ENCODE measurements at regions not wholly inside any gene's neighbourhood (a gene's known extent, or its start where the extent isn't known, plus 50 kb on each side); places are given as distances from the start of the nearest gene placed in this dataset.

DNA sequence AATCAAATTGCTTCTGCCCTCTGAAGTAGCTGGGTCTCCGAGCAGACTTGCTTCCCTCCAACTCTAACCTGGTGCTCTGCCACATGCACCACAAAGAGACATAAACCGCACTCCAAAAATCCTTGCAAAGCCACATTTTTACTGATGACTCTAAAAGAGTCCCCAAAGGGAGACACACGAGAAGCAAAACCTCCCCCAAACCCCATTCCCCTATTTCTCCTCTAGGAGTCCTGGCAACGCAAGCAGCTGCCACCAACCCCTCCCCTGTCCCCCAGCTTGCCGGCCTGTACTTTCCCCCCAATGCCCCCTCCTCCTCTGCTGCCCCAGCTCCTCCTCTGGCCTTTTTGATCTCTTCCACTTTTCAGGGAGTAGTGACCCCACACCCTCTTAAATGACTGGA lies 180.1 kb upstream of the ARID1B start:
- Histone ChIP-seq H3K9ac (no peak overlapping the region), H3K79me2 (no peaks in the 10 kb centered on the region), H3K27me3 (ENCODE audit: control insufficient read depth, insufficient read depth, low read length) (no peaks in the 10 kb centered on the region), H3K4me1 (peaks cover 11% of the 10 kb centered on the region), H3K36me3 (ENCODE audit: control insufficient read depth, insufficient read depth, low read length) (no peaks in the 10 kb centered on the region), H3K4me2 (ENCODE audit: low read length) (no peak overlapping the region), H3K4me3 (ENCODE audit: low read depth, low read length) (no peak overlapping the region), H3K9me3 (ENCODE audit: control insufficient read depth, low read length) (no peaks in the 10 kb centered on the region), H3K27ac (no peak overlapping the region), H2AFZ (no peak overlapping the region)
- TF ChIP-seq, protein P1, sequence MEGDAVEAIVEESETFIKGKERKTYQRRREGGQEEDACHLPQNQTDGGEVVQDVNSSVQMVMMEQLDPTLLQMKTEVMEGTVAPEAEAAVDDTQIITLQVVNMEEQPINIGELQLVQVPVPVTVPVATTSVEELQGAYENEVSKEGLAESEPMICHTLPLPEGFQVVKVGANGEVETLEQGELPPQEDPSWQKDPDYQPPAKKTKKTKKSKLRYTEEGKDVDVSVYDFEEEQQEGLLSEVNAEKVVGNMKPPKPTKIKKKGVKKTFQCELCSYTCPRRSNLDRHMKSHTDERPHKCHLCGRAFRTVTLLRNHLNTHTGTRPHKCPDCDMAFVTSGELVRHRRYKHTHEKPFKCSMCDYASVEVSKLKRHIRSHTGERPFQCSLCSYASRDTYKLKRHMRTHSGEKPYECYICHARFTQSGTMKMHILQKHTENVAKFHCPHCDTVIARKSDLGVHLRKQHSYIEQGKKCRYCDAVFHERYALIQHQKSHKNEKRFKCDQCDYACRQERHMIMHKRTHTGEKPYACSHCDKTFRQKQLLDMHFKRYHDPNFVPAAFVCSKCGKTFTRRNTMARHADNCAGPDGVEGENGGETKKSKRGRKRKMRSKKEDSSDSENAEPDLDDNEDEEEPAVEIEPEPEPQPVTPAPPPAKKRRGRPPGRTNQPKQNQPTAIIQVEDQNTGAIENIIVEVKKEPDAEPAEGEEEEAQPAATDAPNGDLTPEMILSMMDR (IDR thresholded peaks at IDR 0.05) = no peak

DNA sequence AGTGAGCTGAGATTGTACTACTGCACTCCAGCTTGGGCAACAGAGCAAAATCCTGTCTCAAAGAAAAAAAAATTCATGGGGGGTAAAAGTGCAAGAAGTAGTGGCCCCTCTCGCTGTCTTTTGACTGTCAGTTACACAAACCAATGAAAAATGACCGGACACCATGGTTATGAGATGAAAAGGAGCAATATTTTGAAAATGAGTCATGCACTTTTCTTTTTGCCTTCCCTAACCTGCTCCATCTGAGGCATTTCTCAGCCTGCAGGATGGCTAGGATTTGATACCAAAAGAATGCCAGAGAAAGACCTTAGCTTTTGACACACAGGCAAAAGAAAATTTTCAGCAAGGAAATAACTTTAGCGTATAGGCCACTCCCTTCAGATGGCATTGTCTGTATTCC lies 181.7 kb upstream of the ARID1B start:
- Histone ChIP-seq H3K9ac (no peak overlapping the region), H3K4me2 (ENCODE audit: low read length) (no peak overlapping the region), H3K4me3 (ENCODE audit: low read depth, low read length) (no peak overlapping the region), H3K4me1 (peaks cover 7% of the 10 kb centered on the region), H3K9me3 (ENCODE audit: control insufficient read depth, low read length) (no peaks in the 10 kb centered on the region), H3K27me3 (ENCODE audit: control insufficient read depth, insufficient read depth, low read length) (no peaks in the 10 kb centered on the region), H3K27ac (no peak overlapping the region), H3K79me2 (no peaks in the 10 kb centered on the region), H2AFZ (no peak overlapping the region), H3K36me3 (ENCODE audit: control insufficient read depth, insufficient read depth, low read length) (no peaks in the 10 kb centered on the region)
- TF ChIP-seq, protein P1 (IDR thresholded peaks at IDR 0.05) = no peak

DNA sequence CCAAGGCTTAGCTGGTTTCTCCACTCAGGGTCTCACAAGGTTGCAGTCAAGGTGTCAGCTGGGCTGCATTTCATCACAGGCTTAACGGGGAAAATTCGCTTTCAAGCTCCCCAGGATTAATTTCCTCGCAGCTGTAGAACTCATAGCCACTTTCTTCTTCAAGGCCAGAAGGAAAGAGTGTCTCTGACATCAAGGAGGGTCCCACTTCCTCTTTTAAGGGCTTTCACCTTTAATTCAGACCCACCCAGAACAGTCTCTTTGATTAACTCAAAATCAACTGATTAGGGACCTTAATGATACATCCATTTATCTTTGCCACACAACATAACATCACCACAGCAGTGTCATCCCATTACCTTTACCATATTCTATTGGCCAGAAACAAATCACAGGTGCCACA lies 183.3 kb upstream of the ARID1B start:
- Histone ChIP-seq H3K27me3 (ENCODE audit: control insufficient read depth, insufficient read depth, low read length) (no peaks in the 10 kb centered on the region), H3K79me2 (no peaks in the 10 kb centered on the region), H2AFZ (no peak overlapping the region), H3K4me2 (ENCODE audit: low read length) (no peak overlapping the region), H3K4me3 (ENCODE audit: low read depth, low read length) (no peak overlapping the region), H3K9ac (no peak overlapping the region), H3K36me3 (ENCODE audit: control insufficient read depth, insufficient read depth, low read length) (no peaks in the 10 kb centered on the region), H3K9me3 (ENCODE audit: control insufficient read depth, low read length) (no peaks in the 10 kb centered on the region), H3K4me1 (no peaks in the 10 kb centered on the region), H3K27ac (no peak overlapping the region)
- TF ChIP-seq, protein P1 (IDR thresholded peaks at IDR 0.05) = no peak

DNA sequence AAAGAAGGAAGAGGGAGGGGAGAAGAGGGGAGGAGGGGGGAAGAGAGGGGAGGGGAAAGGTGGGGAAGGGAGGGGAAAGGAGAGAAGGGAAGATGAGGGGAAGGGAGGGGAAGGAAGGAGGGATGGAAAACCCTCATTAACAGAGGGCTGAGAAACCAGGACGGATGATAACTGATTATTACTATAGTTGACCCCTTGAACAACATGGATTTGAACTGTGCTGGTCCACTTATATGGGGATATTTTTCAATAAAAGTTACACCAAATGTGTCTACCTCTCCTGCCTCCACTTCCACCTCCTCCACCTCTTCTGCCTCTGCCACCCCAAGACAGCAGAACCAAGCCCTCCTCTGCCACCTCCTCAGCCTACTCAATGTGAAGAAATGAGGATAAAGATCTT lies 184.1 kb upstream of the ARID1B start:
- no peak overlapping the region for H2AFZ ChIP-seq
- no peak overlapping the region for H3K4me3 ChIP-seq (ENCODE audit: low read depth, low read length)
- no peaks in the 10 kb centered on the region for H3K27me3 ChIP-seq (ENCODE audit: control insufficient read depth, insufficient read depth, low read length)
- H3K9ac ChIP-seq = no peak overlapping the region
- no peaks in the 10 kb centered on the region for H3K9me3 ChIP-seq (ENCODE audit: control insufficient read depth, low read length)
- H3K4me2 ChIP-seq (ENCODE audit: low read length) = no peak overlapping the region
- no peaks in the 10 kb centered on the region for H3K4me1 ChIP-seq
- TF ChIP-seq, protein P1 (IDR thresholded peaks at IDR 0.05) = no peak
- no peaks in the 10 kb centered on the region for H3K79me2 ChIP-seq
- no peak overlapping the region for H3K27ac ChIP-seq
- H3K36me3 ChIP-seq (ENCODE audit: control insufficient read depth, insufficient read depth, low read length) = no peaks in the 10 kb centered on the region

DNA sequence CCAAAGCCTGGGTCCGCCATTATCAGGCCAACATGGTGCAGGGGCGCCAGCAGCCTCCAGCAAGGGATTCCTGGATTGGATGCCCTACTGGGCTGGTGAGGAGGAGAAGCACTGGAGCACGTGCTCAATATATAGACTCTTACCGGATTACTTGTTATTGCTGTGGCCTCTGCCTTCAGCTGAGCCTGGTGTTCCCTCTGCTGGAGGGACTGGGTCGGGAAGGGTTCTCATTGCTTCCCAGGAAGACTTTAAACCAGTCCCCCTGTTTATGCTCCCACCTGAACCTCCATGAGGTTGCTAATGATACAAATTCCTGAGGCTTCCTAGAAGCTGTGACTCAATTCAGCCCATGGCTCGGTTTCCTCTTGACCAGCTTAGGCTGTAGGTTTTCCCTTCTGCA lies 186.7 kb upstream of the ARID1B start:
- Histone ChIP-seq H3K4me2 (ENCODE audit: low read length) (no peak overlapping the region), H3K9me3 (ENCODE audit: control insufficient read depth, low read length) (no peaks in the 10 kb centered on the region), H3K4me3 (ENCODE audit: low read depth, low read length) (no peak overlapping the region), H3K36me3 (ENCODE audit: control insufficient read depth, insufficient read depth, low read length) (no peaks in the 10 kb centered on the region), H2AFZ (no peak overlapping the region), H3K27me3 (ENCODE audit: control insufficient read depth, insufficient read depth, low read length) (no peaks in the 10 kb centered on the region), H3K79me2 (no peaks in the 10 kb centered on the region), H3K27ac (no peak overlapping the region), H3K4me1 (no peaks in the 10 kb centered on the region), H3K9ac (no peak overlapping the region)
- TF ChIP-seq, protein P1 (IDR thresholded peaks at IDR 0.05) = no peak
